ENCODE measurements at regions not wholly inside any gene's neighbourhood (a gene's known extent, or its start where the extent isn't known, plus 50 kb on each side); places are given as distances from the start of the nearest gene placed in this dataset.

DNA sequence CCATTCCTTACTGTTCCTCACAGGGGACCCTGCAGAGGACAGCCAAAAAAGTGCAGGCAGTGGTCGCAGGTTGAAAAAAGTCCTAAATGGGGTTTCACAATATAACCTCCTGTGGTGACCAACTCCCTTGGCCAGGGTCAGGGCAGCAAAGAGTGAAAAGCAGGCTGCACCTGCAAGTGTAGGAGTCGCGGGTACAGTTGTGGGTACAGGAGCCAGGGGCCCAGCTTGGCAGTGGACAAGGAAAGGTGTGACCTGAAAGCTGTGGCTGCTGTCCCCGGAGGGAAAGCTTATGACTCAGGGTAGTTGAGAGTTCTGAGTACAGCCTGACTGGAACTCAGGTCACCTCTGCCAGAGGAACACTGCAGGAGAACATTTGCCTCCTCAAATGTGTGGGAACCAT, 1114.1 kb downstream of the ROBO2 start:
- DNase-seq (ENCODE audit: low spot score): no peak

DNA sequence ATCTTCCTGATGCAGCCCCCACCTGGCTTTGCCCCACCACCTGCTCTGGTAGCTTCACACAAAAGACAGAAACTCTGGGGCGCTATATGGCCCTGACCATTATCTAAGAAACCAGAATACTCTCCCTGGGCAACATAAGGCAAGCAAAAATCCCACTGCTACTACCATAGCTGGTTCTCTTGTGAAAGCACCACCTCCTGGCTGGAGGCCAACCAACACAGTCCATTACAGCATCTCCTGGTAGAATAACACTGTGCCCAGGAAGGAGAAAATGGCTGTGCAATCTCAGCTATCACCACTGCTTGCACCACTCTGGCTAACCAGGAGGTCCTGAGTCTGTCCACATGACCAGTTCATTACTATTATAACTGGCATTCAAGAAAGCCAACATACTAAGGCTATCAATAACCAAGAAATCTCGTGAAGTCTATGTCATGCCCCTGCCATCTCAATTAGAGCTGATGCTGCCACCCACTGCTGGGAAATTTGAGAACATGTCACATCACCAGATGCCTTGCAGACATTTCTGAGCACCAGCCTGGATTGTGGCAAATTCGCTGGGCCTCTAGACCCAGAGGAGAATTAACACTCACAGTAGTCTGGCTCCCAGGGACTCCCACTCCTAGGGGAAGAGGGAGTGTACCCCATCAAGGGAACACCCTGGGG, 1114.8 kb downstream of the ROBO2 start:
- DNase-seq (ENCODE audit: low spot score): no peak

DNA sequence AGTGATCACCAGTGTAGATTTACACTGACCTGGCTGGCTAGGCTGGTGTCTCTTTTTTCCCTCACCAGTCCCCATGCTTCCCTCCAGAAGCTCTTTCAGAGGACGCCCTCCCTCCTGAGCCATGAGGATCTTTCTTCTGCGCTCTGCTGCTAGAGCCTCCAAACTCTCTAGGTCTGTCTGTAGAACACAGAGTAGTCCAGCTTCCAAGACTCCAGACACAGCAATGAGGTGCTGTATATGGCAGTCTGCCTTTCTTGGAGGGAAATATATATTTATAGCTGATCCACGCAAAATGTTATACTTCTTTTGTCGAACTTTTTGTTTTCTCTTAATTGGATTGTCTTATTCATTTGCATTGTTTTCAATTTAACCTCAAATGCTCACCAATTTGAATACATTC, 1121.8 kb downstream of the ROBO2 start:
- no peak for DNase-seq (ENCODE audit: low spot score)

DNA sequence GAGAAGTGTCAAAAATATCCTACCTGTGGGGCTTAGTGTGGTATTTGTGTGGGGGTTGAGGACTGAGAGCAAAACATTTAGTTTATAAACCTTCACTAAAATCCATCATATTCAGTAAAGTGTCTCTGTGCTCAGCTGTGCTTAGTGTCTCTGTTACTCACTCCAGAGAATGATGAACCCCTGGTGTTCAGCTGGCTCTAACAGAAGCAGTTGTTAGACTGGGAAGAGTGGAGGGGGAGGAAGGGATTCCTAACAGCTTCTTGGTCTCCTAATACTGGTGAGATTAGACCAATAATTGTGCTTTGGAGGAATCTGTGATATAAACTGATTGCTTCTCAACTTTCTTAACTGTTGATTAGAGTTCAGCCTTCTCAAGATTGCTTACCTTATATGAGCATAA, 1123.5 kb downstream of the ROBO2 start:
- no peak for DNase-seq (ENCODE audit: low spot score)

DNA sequence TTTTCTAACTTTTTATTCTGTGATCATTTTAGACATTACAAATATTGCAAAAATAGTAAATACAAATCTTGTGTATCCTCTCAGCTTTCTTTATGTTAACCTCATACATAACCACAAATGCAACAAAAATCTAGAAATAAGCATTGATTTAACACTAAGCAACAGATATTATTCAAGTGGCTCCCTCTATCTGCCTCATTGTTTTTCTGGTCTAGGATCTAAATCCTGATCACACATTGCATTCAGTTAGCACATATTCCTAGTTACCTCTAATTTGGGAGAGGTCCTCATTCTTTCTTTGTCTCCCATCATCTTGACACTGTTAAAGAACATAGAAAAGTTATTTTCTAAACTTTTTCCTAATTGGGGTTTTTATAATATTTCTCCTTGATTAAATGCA, 1126.0 kb downstream of the ROBO2 start:
- DNase-seq (ENCODE audit: low spot score): no peak

DNA sequence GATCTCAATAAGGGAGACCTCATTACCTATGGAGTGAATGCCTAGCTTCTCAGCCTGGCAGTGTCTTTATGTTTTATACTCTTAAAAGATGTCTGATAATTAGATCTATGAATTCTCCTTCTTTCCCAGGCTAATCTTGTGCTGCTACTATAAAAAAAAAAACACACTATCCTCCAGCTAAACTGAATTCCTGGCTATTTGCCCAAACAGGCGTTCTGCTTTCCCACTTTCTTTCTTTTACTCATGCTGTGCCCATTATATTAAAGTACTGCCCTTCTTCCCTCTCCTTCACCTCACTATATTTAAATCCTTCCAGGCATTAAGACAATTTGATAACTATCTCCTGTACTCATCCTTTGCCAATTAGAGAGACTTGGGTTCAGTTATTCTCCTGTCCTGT, 1134.9 kb downstream of the ROBO2 start:
- DNase-seq (ENCODE audit: low spot score): no peak

DNA sequence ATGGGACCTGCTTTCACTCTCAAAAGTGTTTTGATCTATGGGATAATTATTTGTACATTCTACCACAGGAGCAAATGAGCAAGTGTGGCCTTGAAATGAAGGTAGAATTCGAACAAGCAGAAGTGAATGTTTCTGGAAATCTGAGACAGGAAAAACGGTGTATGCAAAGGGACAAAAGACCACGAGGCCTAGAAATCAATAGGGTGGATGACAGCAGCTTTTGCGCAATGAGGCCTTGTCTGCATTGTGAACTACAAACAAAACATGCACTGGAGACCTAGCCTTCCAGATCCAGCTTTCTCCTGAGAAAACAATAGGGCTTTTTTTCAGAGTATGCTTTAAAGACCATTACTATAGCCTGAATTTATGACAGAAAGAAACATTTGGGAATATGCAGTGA, 1137.0 kb downstream of the ROBO2 start:
- DNase-seq (ENCODE audit: low spot score): no peak

DNA sequence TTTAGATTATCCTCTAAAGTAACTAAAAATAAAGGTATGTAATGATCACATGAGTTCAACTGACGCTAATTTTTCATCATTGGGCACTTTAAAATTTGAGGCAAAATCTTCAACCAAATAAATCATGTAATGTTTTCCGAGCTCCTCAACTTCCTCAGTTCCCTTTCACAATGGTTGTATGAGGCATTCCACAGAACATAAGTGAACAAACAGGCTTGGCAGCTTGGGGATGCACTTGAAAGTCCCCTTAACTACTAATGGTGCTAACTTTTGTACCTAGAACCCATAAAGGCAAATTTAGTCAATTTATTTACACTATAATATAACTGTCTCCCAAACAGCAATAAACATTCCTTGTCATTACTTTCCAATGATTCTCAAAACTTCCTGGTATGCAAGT, 1137.9 kb downstream of the ROBO2 start:
- DNase-seq (ENCODE audit: low spot score): no peak

DNA sequence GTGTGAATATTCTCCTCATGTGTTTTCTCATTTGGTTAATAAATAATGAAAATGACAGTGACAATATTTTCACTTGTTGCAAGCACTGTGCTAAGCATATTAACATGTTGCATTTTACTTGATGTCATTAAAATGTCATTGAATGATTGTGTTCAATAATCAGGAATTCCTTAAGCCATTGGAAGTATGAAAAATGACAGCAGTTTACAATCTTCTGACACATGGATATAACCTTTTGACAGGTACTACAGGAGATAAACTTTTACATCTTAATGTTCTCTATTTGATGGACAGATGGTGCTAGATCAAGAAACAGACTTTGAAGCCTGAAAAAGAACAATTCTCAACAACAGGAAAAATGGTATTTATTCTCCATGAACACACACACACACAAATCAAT, 1138.3 kb downstream of the ROBO2 start:
- no peak for DNase-seq (ENCODE audit: low spot score)

DNA sequence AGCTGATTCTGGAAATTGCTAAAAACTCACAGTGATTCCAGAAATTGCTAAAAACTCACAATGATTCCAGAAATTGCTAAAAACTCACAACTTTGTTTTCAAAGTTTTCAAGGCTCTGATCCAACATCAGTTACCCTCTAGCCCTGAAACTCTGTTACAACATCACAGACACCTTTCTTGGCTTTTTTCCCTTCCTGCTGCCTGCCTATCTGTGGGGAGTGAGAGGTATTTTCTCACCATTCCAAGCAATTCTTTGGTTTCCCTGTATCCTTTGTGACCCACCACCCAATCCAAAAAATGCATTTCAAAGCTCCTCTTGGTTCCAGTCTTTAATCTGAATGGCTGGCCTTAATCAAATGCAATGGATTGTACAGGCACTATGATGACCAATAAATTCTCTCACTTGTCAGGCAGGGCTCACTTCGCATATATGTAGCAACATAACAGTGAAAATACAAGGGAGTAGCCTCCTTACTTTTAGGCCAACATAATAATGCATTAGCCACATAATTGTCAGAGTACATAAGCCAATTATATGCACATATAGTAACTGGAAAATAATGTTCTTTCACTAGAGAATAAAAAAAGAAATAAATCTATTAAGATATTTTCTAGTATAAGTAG, 1139.0 kb downstream of the ROBO2 start:
- DNase-seq (ENCODE audit: low spot score): no peak

DNA sequence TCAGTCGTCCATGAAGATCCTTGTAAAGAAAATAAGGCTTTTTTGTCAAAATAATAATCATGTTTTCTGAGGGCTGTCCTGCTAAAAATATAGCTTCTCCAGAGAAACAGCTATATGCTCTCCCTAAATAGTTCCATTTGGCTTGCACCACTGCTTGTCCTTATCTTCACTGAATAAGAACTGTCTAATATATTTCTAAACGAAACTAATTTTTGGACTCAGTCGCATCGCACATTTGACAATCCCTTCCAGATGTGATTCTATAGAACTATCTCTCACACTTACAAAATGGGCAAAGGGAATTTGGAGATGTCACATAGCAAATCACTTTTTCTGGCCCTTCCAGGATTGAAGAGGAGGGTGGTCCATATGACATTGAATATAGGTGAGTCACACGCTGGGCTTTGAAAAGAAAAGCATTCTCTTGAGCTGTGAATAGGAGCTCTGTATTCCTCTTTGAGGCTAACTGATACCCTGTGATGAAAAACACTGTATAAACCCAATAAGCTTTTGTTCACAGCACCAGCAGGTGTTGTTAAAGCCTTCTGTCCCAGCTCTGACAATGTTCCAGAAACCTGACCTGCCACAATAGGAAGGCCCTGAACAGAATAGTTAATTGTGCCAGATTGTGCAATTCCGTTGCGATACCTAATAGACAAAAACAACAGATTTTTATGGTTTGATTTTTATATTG, 1144.2 kb downstream of the ROBO2 start:
- no peak for DNase-seq (ENCODE audit: low spot score)

DNA sequence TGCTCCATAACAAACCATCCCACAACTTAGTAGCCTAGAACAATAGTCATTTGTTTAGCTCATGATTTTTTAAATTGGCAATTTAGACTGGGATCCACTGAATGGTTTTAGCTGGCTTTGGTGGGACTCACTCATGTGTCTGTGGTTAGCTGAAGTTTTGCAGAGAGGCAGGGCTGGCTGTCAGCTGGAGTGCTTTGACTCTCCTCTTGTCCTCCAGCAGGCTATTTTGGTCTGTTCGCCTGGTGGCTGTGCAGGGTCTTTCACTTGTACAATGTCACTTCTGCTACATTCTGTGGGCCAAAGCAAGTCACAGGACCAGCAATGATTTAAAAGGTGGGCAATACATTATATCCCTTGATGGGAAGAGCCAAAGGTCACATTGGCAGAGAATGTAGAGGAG, 1146.5 kb downstream of the ROBO2 start:
- DNase-seq (ENCODE audit: low spot score): no peak

DNA sequence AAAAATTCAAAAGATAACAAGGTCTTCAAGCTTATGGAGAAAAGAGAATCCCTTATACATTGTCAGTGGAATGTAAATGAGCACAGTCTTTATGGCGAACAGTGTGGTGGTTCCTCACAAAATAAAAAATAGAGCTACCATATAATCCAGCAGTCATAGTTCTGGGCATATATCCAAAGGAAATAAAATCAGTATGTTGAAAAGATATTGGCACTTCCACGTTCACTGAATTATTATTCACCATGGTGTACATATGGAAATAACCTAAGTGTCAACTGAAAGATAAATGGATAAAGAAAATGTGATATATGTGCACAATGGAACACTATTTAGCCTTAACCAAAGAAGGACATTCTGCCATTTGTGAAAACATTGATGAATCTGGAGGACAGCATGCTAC, 1161.2 kb downstream of the ROBO2 start:
- DNase-seq (ENCODE audit: low spot score): no peak

DNA sequence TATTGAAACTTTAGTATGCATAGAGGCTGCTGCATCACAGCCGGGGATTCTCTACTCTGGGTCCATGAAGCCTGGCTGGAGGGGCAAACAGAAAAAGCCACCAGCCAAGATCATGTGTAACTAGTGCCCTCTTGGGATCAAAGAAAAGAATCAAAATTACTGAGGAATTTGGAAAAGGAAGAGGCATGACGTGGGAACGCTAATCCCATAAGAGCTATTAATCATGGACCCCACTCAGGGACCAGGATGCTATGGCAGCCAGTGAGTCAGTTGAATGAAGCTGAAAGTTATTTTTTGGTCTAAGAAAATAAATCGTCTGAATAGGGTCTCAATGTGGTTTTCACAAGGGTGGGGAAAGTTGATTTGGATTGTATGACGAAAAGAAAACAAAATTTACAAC, 1165.1 kb downstream of the ROBO2 start:
- peak; percentile 26 for DNase-seq (ENCODE audit: low spot score)

DNA sequence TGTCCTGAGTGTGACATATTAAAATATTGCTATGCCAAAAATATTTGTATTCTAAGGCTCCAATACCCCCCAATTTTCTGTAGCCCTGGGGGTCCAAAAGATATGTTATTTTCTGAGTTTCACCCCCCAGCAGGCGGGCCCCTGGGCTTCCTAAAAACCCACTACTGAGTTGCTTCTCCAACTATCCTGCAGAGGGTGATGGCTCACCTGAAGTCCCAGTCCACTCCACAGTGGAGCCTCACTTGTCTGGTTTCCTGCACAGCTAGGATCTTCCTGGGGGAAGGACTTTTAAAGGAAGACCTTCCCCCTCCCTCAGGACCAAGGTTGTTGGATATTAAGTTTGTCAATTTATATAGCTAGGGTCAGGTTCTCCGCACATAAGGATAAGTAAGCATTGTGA, 1181.4 kb downstream of the ROBO2 start:
- no peak for DNase-seq (ENCODE audit: low spot score)

DNA sequence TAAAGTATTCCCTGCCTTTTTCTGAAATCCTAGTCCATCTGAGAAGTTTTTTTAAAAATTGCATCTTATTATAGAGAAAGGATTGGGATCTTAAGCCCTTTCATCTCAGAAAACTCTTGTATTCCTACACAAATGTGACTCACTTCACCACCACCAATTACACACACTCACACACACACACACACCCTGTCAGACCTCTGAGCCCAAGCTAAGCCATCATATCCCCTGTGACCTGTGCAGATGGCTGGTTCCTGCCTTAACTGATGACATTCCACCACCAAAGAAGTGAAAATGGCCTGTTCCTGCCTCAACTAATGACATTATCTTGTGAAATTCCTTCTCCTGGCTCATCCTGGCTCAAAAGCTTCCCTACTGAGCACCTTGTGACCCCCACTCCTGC, 1181.9 kb downstream of the ROBO2 start:
- DNase-seq (ENCODE audit: low spot score): no peak

DNA sequence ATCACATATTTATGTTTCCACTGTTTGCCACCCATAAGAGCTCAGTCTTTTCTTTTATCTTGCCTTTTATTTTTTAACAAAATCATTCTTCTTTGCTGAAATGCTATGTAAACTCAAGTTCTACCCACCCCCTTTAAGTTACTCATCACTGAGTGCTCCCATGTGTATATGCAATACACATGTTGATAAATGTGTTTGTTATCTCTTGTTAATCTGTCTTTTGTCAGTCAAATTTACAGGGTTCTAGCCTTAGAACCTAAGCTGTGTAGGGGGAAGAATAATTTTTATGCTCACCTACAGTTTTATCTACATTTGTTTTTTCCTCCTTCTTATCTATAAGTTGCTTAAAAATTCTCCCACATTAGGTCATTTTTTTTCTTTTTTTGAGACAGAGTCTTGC, 1195.9 kb downstream of the ROBO2 start:
- DNase-seq (ENCODE audit: low spot score): no peak

DNA sequence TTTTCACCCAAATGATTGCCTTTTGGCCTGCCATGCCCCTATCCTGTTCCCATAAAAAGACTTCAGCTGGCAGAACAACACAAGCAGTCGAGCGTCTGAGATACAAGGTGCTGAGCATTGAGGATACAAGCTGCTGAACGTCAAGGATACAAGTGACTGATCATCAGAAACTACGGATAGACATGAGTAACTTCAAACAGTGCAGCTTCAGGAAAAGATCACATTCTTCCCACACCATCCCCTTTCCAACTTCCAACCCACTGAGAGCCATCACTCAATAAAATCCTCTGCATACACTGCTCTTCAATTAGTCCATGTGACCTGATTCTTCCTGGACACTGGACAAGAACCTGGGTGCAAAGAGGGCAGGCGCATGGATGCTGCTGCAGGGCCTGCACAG, 1198.9 kb downstream of the ROBO2 start:
- DNase-seq (ENCODE audit: low spot score): no peak

DNA sequence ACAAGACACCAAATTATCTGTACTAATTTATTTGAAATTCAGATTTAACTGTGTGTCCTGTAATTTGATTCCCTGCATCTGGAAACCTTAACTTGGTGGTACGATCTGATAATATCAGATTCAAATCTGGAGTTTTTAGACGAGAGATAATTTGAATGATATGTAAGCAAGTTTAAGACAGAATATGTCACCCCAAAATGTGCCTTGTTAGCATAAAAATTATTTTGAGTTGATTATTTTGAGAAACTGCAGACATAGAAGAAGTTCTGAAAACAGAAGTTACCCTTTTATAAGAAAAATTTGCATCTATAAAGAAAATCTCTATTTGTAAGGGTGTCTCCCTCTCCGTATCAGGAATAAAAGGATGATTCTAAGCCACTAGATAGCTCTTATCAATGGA, 1202.8 kb downstream of the ROBO2 start:
- no peak for DNase-seq (ENCODE audit: low spot score)

DNA sequence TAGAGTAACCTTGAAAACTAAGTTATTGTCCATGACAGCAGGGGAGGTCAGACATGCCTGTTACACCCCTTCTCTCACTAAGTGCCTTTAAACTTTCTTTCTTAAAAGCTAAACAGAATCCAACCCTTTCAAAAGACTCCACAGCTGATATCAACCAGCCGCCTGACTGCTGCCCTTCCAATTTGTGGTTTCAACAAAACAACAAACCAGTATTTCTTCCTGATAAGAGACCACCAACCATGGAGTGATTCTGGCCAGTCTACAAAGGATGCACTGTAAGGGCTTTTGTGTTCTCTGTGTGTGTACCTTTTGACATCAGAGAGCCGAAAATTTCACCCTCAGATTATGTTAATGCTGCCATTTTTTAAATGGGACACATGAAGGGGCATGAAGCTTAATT, 1204.2 kb downstream of the ROBO2 start:
- DNase-seq (ENCODE audit: low spot score): no peak

DNA sequence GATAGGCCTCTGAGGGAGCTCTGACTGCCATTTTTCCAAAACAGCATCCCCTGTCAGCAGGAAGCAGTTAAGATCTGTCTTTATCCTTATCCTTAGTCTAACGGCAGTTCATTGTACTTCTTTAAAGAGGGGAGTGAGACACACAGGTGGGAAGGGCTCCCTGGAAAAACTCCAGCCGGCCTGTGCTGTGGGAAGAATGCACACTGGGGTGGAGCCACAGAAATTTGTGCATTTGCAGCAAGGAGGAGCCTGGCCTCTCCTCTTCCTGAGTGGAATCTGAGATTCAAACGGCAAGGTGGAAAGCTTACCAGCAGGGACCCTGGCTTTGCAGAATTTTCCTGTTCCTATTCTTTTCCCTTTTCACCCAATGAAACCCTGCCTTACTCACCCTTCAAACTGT, 1209.4 kb downstream of the ROBO2 start:
- no peak for DNase-seq (ENCODE audit: low spot score)

DNA sequence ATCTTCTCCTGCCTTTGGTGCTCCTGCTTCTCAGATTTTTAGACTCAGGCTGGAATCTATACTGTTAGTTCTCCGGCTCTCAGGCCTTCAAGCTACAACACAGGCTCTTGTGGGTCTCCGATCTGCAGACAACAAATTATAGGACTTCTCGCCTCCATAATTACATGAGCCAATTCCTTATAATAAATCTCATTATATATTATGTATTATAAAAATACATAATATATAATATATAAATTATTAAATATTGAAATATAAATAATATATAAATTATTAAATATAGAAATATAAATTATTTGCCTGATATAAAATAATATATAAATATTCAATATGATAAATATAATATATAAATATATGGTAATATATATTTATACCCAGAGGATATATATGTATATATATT, 1214.0 kb downstream of the ROBO2 start:
- DNase-seq (ENCODE audit: low spot score): no peak

DNA sequence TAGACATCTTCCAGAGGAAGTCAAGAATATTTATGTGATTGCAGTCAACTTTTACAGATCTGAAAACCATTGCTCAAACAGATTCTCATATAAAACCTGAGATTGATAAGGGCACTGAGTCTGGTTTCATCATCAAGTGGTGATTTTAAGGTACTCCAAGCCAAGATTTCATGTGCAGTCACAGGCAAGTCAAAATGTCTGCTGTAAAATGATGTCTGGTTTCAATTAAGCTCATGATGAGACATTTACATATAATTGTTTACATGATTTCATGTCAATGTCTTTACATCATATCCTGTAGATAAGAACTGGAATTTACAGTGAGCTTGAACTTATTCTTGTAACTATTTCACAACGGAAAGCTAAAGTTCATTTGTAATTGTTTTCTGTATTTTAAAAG, 1215.5 kb downstream of the ROBO2 start:
- DNase-seq (ENCODE audit: low spot score): peak; percentile 26

DNA sequence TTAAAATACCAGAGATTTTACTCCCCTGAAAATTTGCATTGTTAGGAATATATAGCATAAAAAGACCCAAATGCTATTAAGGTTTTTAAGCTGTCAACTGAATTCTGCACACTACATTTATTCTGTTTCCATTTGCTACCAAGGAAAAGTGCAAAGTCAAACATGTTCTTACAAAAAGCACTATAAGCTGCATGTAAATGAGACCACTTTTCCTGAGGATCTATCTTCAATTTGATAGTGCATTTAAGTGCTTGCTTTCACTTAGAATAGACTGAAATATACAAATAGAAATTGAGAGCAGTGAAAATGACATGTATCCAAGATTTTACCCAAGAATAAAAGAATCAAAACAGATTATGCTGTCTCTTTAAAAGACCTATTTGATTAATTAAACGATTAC, 1216.2 kb downstream of the ROBO2 start:
- DNase-seq (ENCODE audit: low spot score): no peak
